HG03039 (cell line): ENCODE measurements at regions not wholly inside any gene's neighbourhood (a gene's known extent, or its start where the extent isn't known, plus 50 kb on each side); places are given as distances from the start of the nearest gene placed in this dataset.
"Not testable (repeated sequence)": the region's sequence is repeated elsewhere in the genome, so short reads cannot be mapped to it uniquely, and the experiment has no call there.

Experiments used
- ATAC-seq: cut with Tn5 transposase; IDR thresholded peaks from one replicate; pipeline ENCODE4 v1.9.1; 2021; ENCODE audit warnings: mild to moderate bottlenecking, moderate library complexity; ENCODE audit not compliant: unreplicated experiment

GRCh38 chr6:74891349-74891831 is 314.5 kb downstream of the COL12A1 start:
- ATAC-seq = no peak

- no peak for ATAC-seq
Measured at GRCh38 chr6:74889635-74890034, 316.2 kb downstream of the COL12A1 start.

GRCh38 chr6:74888741-74889140 is 317.1 kb downstream of the COL12A1 start:
- not testable (repeated sequence) for ATAC-seq

- ATAC-seq = no peak
Measured at GRCh38 chr6:74879976-74880375, 325.9 kb downstream of the COL12A1 start.

GRCh38 chr6:74879234-74879633 is 326.6 kb downstream of the COL12A1 start:
- ATAC-seq = no peak

GRCh38 chr6:74875193-74875592 is 330.7 kb downstream of the COL12A1 start:
- no peak for ATAC-seq

GRCh38 chr6:74872754-74873476 is 332.9 kb downstream of the COL12A1 start:
- no peak for ATAC-seq

- ATAC-seq = no peak
Measured at GRCh38 chr6:74871757-74872156, 334.1 kb downstream of the COL12A1 start.

GRCh38 chr6:74870403-74870802 is 335.4 kb downstream of the COL12A1 start:
- ATAC-seq = no peak

- ATAC-seq = no peak
Measured at GRCh38 chr6:74867291-74867690, 338.6 kb downstream of the COL12A1 start.

GRCh38 chr6:74863968-74864367 is 341.9 kb downstream of the COL12A1 start:
- ATAC-seq = no peak

- ATAC-seq = no peak
Measured at GRCh38 chr6:74860456-74860855, 345.4 kb downstream of the COL12A1 start.

GRCh38 chr6:74857157-74857556 is 348.7 kb downstream of the COL12A1 start:
- no peak for ATAC-seq

- ATAC-seq = no peak
Measured at GRCh38 chr6:74853991-74854390, 351.9 kb downstream of the COL12A1 start.

GRCh38 chr6:74851596-74851995 is 354.3 kb downstream of the COL12A1 start:
- no peak for ATAC-seq

GRCh38 chr6:74840953-74841352 is 364.9 kb downstream of the COL12A1 start:
- no peak for ATAC-seq

GRCh38 chr6:74834967-74835366 is 370.9 kb downstream of the COL12A1 start:
- ATAC-seq = no peak

GRCh38 chr6:74826263-74826662 is 379.6 kb downstream of the COL12A1 start:
- ATAC-seq = no peak

GRCh38 chr6:74814440-74814839 is 391.4 kb downstream of the COL12A1 start:
- no peak for ATAC-seq

GRCh38 chr6:74807674-74808073 is 398.2 kb downstream of the COL12A1 start:
- no peak for ATAC-seq

- ATAC-seq = no peak
Measured at GRCh38 chr6:74805916-74806696, 399.7 kb downstream of the COL12A1 start.

GRCh38 chr6:74798302-74798701 is 407.6 kb downstream of the COL12A1 start:
- ATAC-seq = no peak
